ENCODE measurements at regions not wholly inside any gene's neighbourhood (a gene's known extent, or its start where the extent isn't known, plus 50 kb on each side); places are given as distances from the start of the nearest gene placed in this dataset.
"Not testable (repeated sequence)": the region's sequence is repeated elsewhere in the genome, so short reads cannot be mapped to it uniquely, and the experiment has no call there.

DNA sequence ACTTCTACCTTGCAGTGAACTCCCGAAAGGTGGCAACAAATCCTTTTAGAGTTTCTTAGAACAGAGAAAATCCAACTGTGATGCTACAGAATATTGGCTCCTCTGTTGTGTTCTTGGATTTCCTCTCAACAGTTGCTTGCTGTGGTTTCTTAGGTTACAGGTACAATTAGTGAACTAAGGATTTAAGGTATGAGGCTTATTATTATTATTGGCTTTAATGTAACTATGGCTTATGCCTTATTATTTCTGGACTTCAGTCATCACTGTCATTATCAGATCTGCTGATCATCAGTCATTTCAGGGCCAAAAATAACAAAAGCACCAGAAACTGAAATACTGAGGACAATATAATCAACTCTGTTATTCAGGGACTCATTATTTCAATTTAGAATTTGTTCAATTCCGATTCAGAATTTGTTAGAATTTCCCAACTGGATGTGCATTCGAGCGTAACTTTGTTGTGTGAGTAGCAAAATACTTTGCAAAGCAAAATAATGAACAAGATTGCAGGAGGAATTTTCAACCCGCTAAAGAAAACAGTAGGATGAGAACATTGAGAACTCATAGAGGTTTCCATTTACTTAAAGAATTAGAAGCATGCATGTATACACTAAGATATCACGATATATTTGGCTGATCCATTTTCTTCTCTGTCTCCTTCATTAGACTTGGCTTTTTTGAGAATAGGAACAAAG, 65.5 kb upstream of the AK4 start:
- in situ Hi-C loops (cut with HindIII; ENCODE audit: low pct_unique_long_range_greater_than_20kb, low sequenced_read_pairs): no loop called here
- no peak for DNase-seq (ENCODE audit: low read depth)

DNA sequence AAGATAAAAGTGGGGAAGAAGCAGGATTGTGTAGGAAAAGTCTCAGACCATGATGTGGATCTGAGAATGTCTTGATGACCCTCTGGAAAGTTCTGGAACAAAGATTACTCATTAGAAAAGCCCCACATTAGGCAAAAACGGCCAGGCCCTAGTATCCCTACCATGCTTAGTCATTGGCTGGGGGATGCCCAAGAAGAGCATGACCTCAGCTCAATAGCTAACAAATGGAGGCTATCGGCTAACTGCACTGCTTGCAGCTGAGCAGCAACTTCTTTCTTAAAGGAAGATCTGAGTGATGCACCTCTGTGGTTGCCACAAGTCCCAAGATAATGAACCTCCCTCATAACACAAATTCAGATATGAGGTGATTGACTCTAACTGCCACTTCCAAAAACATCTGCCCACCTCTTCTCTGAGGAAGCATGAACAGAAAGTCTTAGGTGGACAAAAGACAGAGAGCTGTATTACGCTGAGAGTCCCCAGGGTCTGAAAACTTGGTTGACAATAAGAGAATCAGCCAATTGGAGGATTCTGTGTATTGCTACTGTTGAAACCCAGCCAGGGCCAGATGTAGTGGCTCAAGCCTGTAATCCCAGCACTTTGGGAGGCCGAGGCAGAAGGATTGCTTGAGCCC, 64.6 kb upstream of the AK4 start:
- DNase-seq (ENCODE audit: low read depth): no peak
- in situ Hi-C loops (cut with HindIII; ENCODE audit: low pct_unique_long_range_greater_than_20kb, low sequenced_read_pairs): no loop called here

DNA sequence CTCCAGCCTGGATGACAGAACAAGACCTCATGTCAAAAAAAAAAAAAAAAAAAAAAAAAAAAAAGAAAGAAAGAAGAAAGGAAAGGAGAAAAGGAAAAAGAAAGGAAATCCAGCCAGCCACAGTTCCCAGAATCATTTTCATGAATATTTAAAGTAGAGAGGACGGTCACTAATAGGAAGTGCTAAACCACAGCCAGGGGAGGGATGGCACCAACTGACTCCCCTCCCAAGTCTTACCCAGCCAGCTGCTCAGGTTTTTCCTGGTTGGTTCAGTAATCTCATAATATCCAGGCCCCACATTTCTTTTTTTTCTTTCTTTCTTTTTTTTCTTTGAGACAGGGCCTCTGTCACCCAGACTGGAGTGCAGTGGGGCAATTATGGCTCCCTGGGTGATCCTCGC, 63.9 kb upstream of the AK4 start:
- in situ Hi-C loops (cut with HindIII; ENCODE audit: low pct_unique_long_range_greater_than_20kb, low sequenced_read_pairs): no loop called here
- DNase-seq (ENCODE audit: low read depth): no peak

DNA sequence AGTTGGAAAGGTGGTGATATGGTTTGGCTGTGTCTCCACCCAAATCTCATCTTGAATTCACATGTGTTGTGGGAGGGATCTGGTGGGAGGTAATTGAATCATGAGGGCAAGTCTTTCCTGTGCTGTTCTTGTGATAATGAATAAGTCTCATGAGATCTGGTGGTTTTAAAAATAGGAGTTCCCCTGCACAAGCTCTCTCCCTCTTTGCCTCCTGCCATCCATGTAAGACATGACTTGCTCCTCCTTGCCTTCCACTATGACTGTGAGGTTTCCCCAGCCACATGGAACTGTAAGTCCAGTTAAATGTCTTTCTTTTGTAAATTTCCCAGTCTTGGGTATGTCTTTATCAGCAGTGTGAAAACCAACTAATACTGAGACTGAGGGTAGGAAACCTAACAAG, 60.5 kb upstream of the AK4 start:
- DNase-seq (ENCODE audit: low read depth); in situ Hi-C loops (cut with HindIII; ENCODE audit: low pct_unique_long_range_greater_than_20kb, low sequenced_read_pairs): not testable (repeated sequence)

DNA sequence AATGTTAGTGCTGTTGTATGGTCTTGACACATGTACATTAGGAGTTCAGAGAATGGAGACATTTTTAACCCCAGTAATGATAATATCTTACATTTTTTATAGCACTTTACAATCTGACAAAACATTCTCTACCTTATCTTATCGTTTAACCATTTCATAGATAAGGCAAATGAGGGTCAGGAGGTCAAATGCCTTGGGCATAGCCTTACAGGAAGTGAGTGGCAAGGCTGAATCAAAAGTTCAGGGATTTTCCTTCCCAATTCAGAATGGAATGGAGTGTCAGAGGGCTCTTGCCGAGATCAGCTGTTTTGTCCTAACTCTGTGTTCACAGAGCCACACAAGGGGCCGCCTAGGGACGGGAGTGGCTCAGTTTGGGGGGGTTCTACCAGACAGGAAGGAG, 57.6 kb upstream of the AK4 start:
- in situ Hi-C loops (cut with HindIII; ENCODE audit: low pct_unique_long_range_greater_than_20kb, low sequenced_read_pairs): no loop called here
- no peak for DNase-seq (ENCODE audit: low read depth)

DNA sequence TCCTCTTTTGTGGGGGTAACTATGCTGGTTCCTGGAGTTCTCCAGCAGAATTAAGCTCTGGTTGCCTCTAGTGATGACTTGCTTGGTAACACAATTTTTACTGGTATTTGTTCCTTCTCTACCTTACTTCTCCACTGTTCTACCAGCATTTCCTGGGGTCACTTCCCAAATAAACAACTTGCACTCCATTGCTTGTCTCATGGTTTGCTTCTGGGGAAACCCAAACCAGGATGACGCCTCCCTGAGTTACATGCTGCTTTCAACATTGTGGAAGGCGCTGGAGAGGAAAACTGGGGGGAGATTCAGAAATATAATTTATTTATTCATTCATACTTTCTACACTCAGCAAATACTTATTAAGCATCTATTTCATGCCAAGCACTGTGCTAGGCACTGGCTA, 55.3 kb upstream of the AK4 start:
- in situ Hi-C loops (cut with HindIII; ENCODE audit: low pct_unique_long_range_greater_than_20kb, low sequenced_read_pairs): no loop called here
- DNase-seq (ENCODE audit: low read depth): no peak

DNA sequence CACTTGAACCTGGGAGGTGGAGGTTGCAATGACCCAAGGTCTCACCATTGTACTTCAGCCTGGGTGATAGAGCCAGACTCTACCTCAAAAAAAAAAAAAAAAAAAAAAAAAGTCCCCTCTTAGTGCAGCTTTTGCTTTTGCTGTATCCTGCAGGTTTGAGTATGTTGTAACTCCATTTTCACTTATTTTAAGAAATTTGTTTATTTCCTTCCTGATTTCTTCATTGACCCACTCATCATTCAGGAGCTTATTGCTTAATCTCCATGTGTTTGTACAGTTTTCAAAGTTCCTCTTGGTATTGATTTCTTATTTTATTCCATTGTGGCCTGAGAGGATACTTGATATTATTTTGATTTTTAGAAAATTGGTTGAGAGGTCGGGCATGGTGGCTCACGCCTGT, 50.9 kb upstream of the AK4 start:
- in situ Hi-C loops (cut with HindIII; ENCODE audit: low pct_unique_long_range_greater_than_20kb, low sequenced_read_pairs): no loop called here
- DNase-seq (ENCODE audit: low read depth): no peak
